Lung (tissue), 11 donors: ENCODE measurements at regions not wholly inside any gene's neighbourhood (a gene's known extent, or its start where the extent isn't known, plus 50 kb on each side); places are given as distances from the start of the nearest gene placed in this dataset.

Source experiments
- ATAC-seq: fragments of 200-7000 bp; cut with Tn5 transposase; one replicate; pipeline ENCODE4 v1.9.1; 2020; ENCODE audit warnings: moderate number of reproducible peaks; ENCODE audit not compliant: insufficient read depth, low FRiP score
- DNase-seq, 3 donors: peaks; one replicate each; pipeline ENCODE4 v3.0.0-alpha.2; 2013 to 2017
- H3K27ac ChIP-seq, 2 donors: one replicate each; pipeline ENCODE4 v1.5.1; 2013; ENCODE audit warnings: mild to moderate bottlenecking in 2 of 2, moderate library complexity in 2 of 2, control low read depth in 1 of 2, inconsistent platforms in 1 of 2, low read depth in 1 of 2, low read length in 1 of 2
- H3K27me3 ChIP-seq, 3 donors: one replicate each; pipeline ENCODE4 v1.5.1; 2013; ENCODE audit warnings: low read length in 2 of 3; ENCODE audit not compliant: control insufficient read depth in 3 of 3, insufficient read depth in 3 of 3
- H3K36me3 ChIP-seq, 4 donors: one replicate each; pipeline ENCODE4 v1.5.1; 2013; ENCODE audit warnings: low read length in 4 of 4, mild to moderate bottlenecking in 1 of 4, moderate library complexity in 1 of 4; ENCODE audit not compliant: control insufficient read depth in 4 of 4, insufficient read depth in 4 of 4
- H3K4me1 ChIP-seq, 5 donors: one replicate each; pipeline ENCODE4 v1.5.1; 2013; ENCODE audit warnings: low read length in 5 of 5, mild to moderate bottlenecking in 2 of 5, moderate library complexity in 1 of 5; ENCODE audit not compliant: control insufficient read depth in 5 of 5, insufficient read depth in 5 of 5
- H3K4me3 ChIP-seq: one replicate; pipeline ENCODE4 v1.5.1; 2013; ENCODE audit warnings: mild to moderate bottlenecking, control low read depth, moderate library complexity
- H3K9ac ChIP-seq, 2 donors: one replicate each; pipeline ENCODE4 v1.5.1; 2013; ENCODE audit warnings: low read length in 2 of 2, control low read depth in 1 of 2; ENCODE audit not compliant: insufficient read depth in 1 of 2
- H3K9me3 ChIP-seq, 4 donors: one replicate each; pipeline ENCODE4 v1.5.1; 2013; ENCODE audit warnings: low read length in 3 of 4, mild to moderate bottlenecking in 1 of 4, moderate library complexity in 1 of 4; ENCODE audit not compliant: control insufficient read depth in 4 of 4, insufficient read depth in 3 of 4
- CTCF ChIP-seq: IDR thresholded peaks from 2 replicates; pipeline ENCODE4 v1.5.1; 2012; ENCODE audit warnings: mild to moderate bottlenecking; ENCODE audit errors: control extremely low read depth, extremely low read depth
- WGBS, 2 donors: extraction: QIAGEN DNeasy Blood & Tissue Kit; methylation state at CpG; one replicate each; pipeline ENCODE4 v1.1.7; 2013; 5-methylcytosine and 5-hydroxymethylcytosine counted together
- donor health status: control.
- donor health status: control.
- donor health status: Bipolar disorder and iron deficiency.
- donor health status: healthy.
- donor health status: DM: yes; HTN: yes; CAD: no.

DNA sequence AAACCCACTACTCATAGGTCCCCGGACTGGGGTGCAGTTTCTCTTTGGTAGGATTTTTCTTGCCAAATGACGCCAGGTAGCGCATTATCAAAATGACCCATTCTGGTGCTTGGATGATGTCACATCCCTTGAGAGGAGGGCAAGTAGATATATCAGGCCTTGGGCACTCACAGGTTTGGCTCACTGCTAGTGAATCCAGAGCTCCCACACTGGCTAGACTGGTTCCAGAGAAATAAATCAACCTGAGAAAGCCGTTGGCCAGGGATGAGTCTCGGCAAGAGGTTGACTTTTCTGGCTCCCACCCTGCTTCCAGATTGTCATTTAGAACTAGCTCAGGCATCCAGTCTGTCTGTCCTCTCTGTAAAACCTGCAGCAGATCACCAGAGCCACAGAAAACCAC, 188.4 kb upstream of the MAF start:
- no peaks in the 10 kb centered on the region for H3K36me3 ChIP-seq
- H3K27me3 ChIP-seq, result no peaks in the 10 kb centered on the region
- DNase-seq (no peak), ATAC-seq (no peak)
- no peak overlapping the region for H3K9ac ChIP-seq
- peaks cover 0 to 29% (median 7%) of the 10 kb centered on the region in 5 donors for H3K4me1 ChIP-seq
- peaks cover 0 to 3% (median 0%) of the 10 kb centered on the region in 4 donors for H3K9me3 ChIP-seq
- H3K4me3 ChIP-seq, result no peak overlapping the region
- whole genome bisulfite sequencing, 2 donors, result 67 to 80% methylated on average over 5 of the region's 5 CpGs
- no peak overlapping the region for H3K27ac ChIP-seq
- TF ChIP-seq CTCF, result no peak

GRCh38 chr16:79786389-79786788, 185.9 kb upstream of the MAF start:
- ATAC-seq, result no peak
- Histone ChIP-seq H3K36me3 (no peaks in the 10 kb centered on the region), H3K27me3 (no peaks in the 10 kb centered on the region), H3K9ac (no peak overlapping the region), H3K4me3 (no peak overlapping the region), H3K4me1 (peaks cover 0 to 7% (median 0%) of the 10 kb centered on the region in 5 donors), H3K27ac (no peak overlapping the region), H3K9me3 (peaks cover 0 to 3% (median 0%) of the 10 kb centered on the region in 4 donors)
- DNase-seq, result no peak
- WGBS, 2 donors, result 96 to 97% methylated on average over 3 of the region's 3 CpGs
- no peak for TF ChIP-seq CTCF

DNA sequence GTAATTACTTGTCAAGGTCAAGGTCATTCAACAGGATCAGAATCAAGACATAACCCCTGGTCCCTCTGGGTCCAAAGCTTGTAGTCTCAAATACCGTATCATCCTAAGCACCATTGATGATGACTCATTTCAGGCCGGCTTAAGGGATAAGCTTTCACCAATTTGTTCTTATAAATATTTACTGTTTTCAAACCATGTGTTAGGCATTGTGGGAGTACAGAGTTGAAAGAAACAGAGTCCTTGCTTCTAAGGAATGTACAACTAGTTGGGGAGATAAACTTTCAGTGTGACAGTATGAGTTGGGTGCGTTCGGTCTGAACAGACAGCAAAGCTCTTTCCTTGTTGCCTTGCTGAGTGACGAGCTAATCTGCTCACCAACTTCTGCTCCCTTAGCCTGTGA, 183.5 kb upstream of the MAF start:
- ATAC-seq, result no peak
- no peak for DNase-seq
- Histone ChIP-seq H3K9ac (no peak overlapping the region), H3K4me3 (no peak overlapping the region), H3K27me3 (no peaks in the 10 kb centered on the region), H3K36me3 (no peaks in the 10 kb centered on the region), H3K9me3 (peaks cover 0 to 3% (median 0%) of the 10 kb centered on the region in 4 donors), H3K4me1 (peaks cover 0 to 2% (median 0%) of the 10 kb centered on the region in 5 donors), H3K27ac (no peak overlapping the region)
- no peak for TF ChIP-seq CTCF
- WGBS, 2 donors, result 86 to 87% methylated on average over 5 of the region's 5 CpGs

DNA sequence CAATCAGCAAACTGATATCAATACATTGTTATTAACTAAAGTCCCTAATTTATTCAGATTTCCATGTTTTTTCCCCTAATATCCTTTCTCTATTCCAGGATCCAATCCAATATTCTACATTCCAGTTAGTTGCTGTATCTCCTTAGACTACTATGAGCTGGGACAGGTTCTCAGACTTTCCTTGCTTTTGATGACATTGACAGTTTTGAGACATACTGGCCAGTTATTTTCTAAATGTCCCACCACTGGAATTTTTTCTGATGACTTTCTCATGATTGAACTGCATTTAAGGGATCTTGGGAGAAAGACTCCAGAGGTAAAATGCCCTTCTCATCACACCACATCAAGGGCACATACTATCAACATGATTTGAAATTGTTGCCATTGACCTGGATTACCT, 177.1 kb upstream of the MAF start:
- Histone ChIP-seq H3K27ac (no peak overlapping the region), H3K9ac (no peak overlapping the region), H3K36me3 (no peaks in the 10 kb centered on the region), H3K4me1 (peaks cover 0 to 9% (median 0%) of the 10 kb centered on the region in 5 donors), H3K4me3 (no peak overlapping the region), H3K9me3 (no peaks in the 10 kb centered on the region), H3K27me3 (no peaks in the 10 kb centered on the region)
- DNase-seq (no peak), ATAC-seq (no peak)
- no peak for TF ChIP-seq CTCF
